Transverse colon (tissue), 4 donors: ENCODE measurements at regions not wholly inside any gene's neighbourhood (a gene's known extent, or its start where the extent isn't known, plus 50 kb on each side); places are given as distances from the start of the nearest gene placed in this dataset.

Experiments used
- EP300 ChIP-seq: sonication (generic); formaldehyde crosslinking; IDR thresholded peaks from one replicate; pipeline ENCODE4 v1.6.1; 2017; ENCODE audit warnings: antibody characterized with exemption, low read depth
- POLR2A ChIP-seq: fragments of 450-650 bp; IDR thresholded peaks from one replicate; pipeline ENCODE4 v1.6.1; 2016; ENCODE audit warnings: antibody characterized with exemption, mild to moderate bottlenecking, moderate library complexity
- POLR2AphosphoS5 ChIP-seq, 3 donors: sonication (generic); formaldehyde crosslinking; IDR thresholded peaks; one replicate each; pipeline ENCODE4 v1.6.1; 2016; ENCODE audit warnings: antibody characterized with exemption in 3 of 3
- TF ChIP-seq, protein P1 (sequence below), 5 experiments: fragments of 200-600 bp in 3 of 5; fragments of 450-650 bp in 2 of 5; sonication (generic) in 3 of 5; IDR thresholded peaks; 1 replicate in 2 of 5; 2 replicates in 3 of 5; pipeline ENCODE4 v1.5.1; 2016 to 2017; ENCODE audit warnings: antibody characterized with exemption in 5 of 5, inconsistent platforms in 3 of 5, mild to moderate bottlenecking in 2 of 5, moderate library complexity in 1 of 5

- TF ChIP-seq, protein P1, sequence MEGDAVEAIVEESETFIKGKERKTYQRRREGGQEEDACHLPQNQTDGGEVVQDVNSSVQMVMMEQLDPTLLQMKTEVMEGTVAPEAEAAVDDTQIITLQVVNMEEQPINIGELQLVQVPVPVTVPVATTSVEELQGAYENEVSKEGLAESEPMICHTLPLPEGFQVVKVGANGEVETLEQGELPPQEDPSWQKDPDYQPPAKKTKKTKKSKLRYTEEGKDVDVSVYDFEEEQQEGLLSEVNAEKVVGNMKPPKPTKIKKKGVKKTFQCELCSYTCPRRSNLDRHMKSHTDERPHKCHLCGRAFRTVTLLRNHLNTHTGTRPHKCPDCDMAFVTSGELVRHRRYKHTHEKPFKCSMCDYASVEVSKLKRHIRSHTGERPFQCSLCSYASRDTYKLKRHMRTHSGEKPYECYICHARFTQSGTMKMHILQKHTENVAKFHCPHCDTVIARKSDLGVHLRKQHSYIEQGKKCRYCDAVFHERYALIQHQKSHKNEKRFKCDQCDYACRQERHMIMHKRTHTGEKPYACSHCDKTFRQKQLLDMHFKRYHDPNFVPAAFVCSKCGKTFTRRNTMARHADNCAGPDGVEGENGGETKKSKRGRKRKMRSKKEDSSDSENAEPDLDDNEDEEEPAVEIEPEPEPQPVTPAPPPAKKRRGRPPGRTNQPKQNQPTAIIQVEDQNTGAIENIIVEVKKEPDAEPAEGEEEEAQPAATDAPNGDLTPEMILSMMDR (IDR thresholded peaks at IDR 0.05) = no peak
- TF ChIP-seq POLR2A (no peak), POLR2AphosphoS5 (IDR thresholded peaks at IDR 0.05) (no peak), EP300 (no peak)
These were observed 325.3 kb upstream of the SMIM21 start for GRCh38 chr18:75752740-75753263.
